ENCODE measurements at regions not wholly inside any gene's neighbourhood (a gene's known extent, or its start where the extent isn't known, plus 50 kb on each side); places are given as distances from the start of the nearest gene placed in this dataset.

- Mint-ChIP-seq H3K9me3 (no peaks in the 10 kb centered on the region), H3K27me3 (ENCODE audit: low read depth) (peaks cover 16% of the 10 kb centered on the region), H3K4me1 (peaks cover 16 to 19% of the 10 kb centered on the region in 2 experiments), H3K4me3 (no peak overlapping the region), H3K27ac (no peak overlapping the region), H3K36me3 (ENCODE audit: insufficient read depth in 1 of 3, low read depth in 3 of 3) (no peaks in the 10 kb centered on the region)
- no peak overlapping the region for H4K5ac ChIP-seq (ENCODE audit: insufficient read length, low read depth, low read length)
- TF ChIP-seq, protein P1, sequence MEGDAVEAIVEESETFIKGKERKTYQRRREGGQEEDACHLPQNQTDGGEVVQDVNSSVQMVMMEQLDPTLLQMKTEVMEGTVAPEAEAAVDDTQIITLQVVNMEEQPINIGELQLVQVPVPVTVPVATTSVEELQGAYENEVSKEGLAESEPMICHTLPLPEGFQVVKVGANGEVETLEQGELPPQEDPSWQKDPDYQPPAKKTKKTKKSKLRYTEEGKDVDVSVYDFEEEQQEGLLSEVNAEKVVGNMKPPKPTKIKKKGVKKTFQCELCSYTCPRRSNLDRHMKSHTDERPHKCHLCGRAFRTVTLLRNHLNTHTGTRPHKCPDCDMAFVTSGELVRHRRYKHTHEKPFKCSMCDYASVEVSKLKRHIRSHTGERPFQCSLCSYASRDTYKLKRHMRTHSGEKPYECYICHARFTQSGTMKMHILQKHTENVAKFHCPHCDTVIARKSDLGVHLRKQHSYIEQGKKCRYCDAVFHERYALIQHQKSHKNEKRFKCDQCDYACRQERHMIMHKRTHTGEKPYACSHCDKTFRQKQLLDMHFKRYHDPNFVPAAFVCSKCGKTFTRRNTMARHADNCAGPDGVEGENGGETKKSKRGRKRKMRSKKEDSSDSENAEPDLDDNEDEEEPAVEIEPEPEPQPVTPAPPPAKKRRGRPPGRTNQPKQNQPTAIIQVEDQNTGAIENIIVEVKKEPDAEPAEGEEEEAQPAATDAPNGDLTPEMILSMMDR (conservative IDR thresholded peaks at IDR 0.05), result no peak
- no peaks in the 10 kb centered on the region for H3K79me2 ChIP-seq (ENCODE audit: insufficient read depth, low read length)
- no peak overlapping the region for H2BK5ac ChIP-seq (ENCODE audit: insufficient read length, low read length)
- H4K8ac ChIP-seq (replicated peaks; ENCODE audit: insufficient read length, low read depth, low read length), result no peak overlapping the region
- H2AK5ac ChIP-seq (ENCODE audit: insufficient read length, low read length), result no peak overlapping the region
- no peaks in the 10 kb centered on the region for H4K20me1 ChIP-seq (ENCODE audit: control insufficient read depth, insufficient read depth, insufficient read length)
- no peaks in the 10 kb centered on the region for H3K27me3 ChIP-seq (ENCODE audit: insufficient read depth, low read length)
- no peaks in the 10 kb centered on the region for H3K9me3 ChIP-seq (ENCODE audit: control insufficient read depth, low read depth, low read length)
- no peak overlapping the region for H3K18ac ChIP-seq (ENCODE audit: insufficient read length, low read depth, low read length)
- no peak overlapping the region for H4K91ac ChIP-seq (ENCODE audit: insufficient read length, low read depth, low read length)
- no peaks in the 10 kb centered on the region for H3K23me2 ChIP-seq (ENCODE audit: insufficient read length, low read depth, low read length, poor library complexity, severe bottlenecking)
- no peak overlapping the region for H2BK20ac ChIP-seq (ENCODE audit: low read depth, low read length, poor library complexity, severe bottlenecking)
- no peak overlapping the region for H3K9ac ChIP-seq (ENCODE audit: extremely low read depth, insufficient read length, low read length)
- no peak for DNase-seq
- no peak overlapping the region for H2BK12ac ChIP-seq (ENCODE audit: insufficient read length, low read depth, low read length)
- no peak overlapping the region for H3K27ac ChIP-seq (ENCODE audit: insufficient read length, low read depth, low read length)
- H3K23ac ChIP-seq (ENCODE audit: insufficient read length, low read depth, low read length), result no peak overlapping the region
- H3K56ac ChIP-seq (ENCODE audit: insufficient read length, low read depth, low read length), result no peak overlapping the region
- no CpG with 5 or more reads among the region's 4 CpGs for WGBS (ENCODE audit: extremely low coverage, insufficient read length, low lambda C conversion rate)
- H3T11ph ChIP-seq (ENCODE audit: low read length), result no peak overlapping the region
- no peak overlapping the region for H2BK15ac ChIP-seq (ENCODE audit: low read depth, low read length)
- H3K4me2 ChIP-seq (ENCODE audit: insufficient read depth, insufficient read length, low read length), result no peak overlapping the region
- 0 out of 2 replicates have a peak, but pooled peaks cover 2% of the 10 kb centered on the region for H3K4me1 ChIP-seq (ENCODE audit: insufficient read depth, low read length)
- no peaks in the 10 kb centered on the region for H3K79me1 ChIP-seq (ENCODE audit: insufficient read depth, low read depth, low read length, poor library complexity, severe bottlenecking)
- H3K14ac ChIP-seq (ENCODE audit: insufficient read depth, low read length), result no peak overlapping the region
- H2BK120ac ChIP-seq (ENCODE audit: low read depth, low read length, poor library complexity, severe bottlenecking), result no peak overlapping the region
- no peak overlapping the region for H2AFZ ChIP-seq (ENCODE audit: low read length)
- H3K4ac ChIP-seq (ENCODE audit: low read depth, low read length), result no peak overlapping the region
Observed at GRCh38 chr1:166378805-166379204, 212.0 kb upstream of the FAM78B start.

Measured in H9 (cell line).